Retinal pigment epithelial cell (primary cell): ENCODE measurements at regions not wholly inside any gene's neighbourhood (a gene's known extent, or its start where the extent isn't known, plus 50 kb on each side); places are given as distances from the start of the nearest gene placed in this dataset.

Experiments used
- DNase-seq: peaks from one replicate; pipeline ENCODE4 v3.0.0-alpha.2; 2010; ENCODE audit warnings: low read depth
- H3K4me3 ChIP-seq: 2 replicates; pipeline ENCODE4 v1.5.1; 2011; ENCODE audit warnings: mild to moderate bottlenecking, low read length, control low read depth, moderate library complexity
- CTCF ChIP-seq: conservative IDR thresholded peaks from 2 replicates; pipeline ENCODE4 v1.5.1; 2011; ENCODE audit warnings: low read depth, low read length, control low read depth, inconsistent platforms

- no peak for TF ChIP-seq CTCF
- H3K4me3 ChIP-seq: no peak overlapping the region
- no peak for DNase-seq
These were observed 96.0 kb downstream of the LSM3 start for GRCh38 chr3:14274612-14274936.

- peak; percentile 60 for TF ChIP-seq CTCF
- no peak overlapping the region for H3K4me3 ChIP-seq
- no peak for DNase-seq
These were observed 96.7 kb downstream of the LSM3 start for GRCh38 chr3:14274999-14275961.

- no peak for DNase-seq
- TF ChIP-seq CTCF: no peak
- no peak overlapping the region for H3K4me3 ChIP-seq
These were observed 97.6 kb downstream of the LSM3 start for GRCh38 chr3:14275962-14276909.

- H3K4me3 ChIP-seq: no peak overlapping the region
- no peak for DNase-seq
- no peak for TF ChIP-seq CTCF
These were observed 98.9 kb downstream of the LSM3 start for GRCh38 chr3:14277557-14277956.

- DNase-seq: no peak
- H3K4me3 ChIP-seq: no peak overlapping the region
- no peak for TF ChIP-seq CTCF
These were observed 99.7 kb downstream of the LSM3 start for GRCh38 chr3:14278265-14278798.

- no peak for TF ChIP-seq CTCF
- no peak overlapping the region for H3K4me3 ChIP-seq
- no peak for DNase-seq
These were observed 100.4 kb downstream of the LSM3 start for GRCh38 chr3:14278799-14279625.
